Progenitor cell of endocrine pancreas (in vitro differentiated cells): ENCODE measurements at regions not wholly inside any gene's neighbourhood (a gene's known extent, or its start where the extent isn't known, plus 50 kb on each side); places are given as distances from the start of the nearest gene placed in this dataset.

Experiments
- DNase-seq: peaks from one replicate; pipeline ENCODE4 v3.0.0; 2021; ENCODE audit warnings: low spot score; ENCODE audit not compliant: unreplicated experiment
- H3K27ac Mint-ChIP-seq: 2 replicates; pipeline ENCODE4 v1.8.0; 2021; ENCODE audit warnings: mild to moderate bottlenecking, moderate library complexity, mixed read lengths
- H3K27me3 Mint-ChIP-seq: 2 replicates; pipeline ENCODE4 v1.8.0; 2021; ENCODE audit warnings: mixed read lengths
- H3K36me3 Mint-ChIP-seq: 2 replicates; pipeline ENCODE4 v1.8.0; 2022; ENCODE audit warnings: mixed read lengths; ENCODE audit not compliant: insufficient read depth
- H3K4me1 Mint-ChIP-seq: 2 replicates; pipeline ENCODE4 v1.8.0; 2021; ENCODE audit warnings: low read depth, mixed read lengths
- H3K4me3 Mint-ChIP-seq: 2 replicates; pipeline ENCODE4 v1.8.0; 2021; ENCODE audit warnings: low read depth, mild to moderate bottlenecking, moderate library complexity, mixed read lengths
- H3K9me3 Mint-ChIP-seq: 2 replicates; pipeline ENCODE4 v1.8.0; 2021; ENCODE audit warnings: low read depth, mixed read lengths
- TF ChIP-seq, protein P1 (sequence below): fragments of 200-600 bp; sonication (generic); IDR thresholded peaks from one replicate; pipeline ENCODE4 v1.5.0; 2021; ENCODE audit warnings: antibody characterized with exemption, mild to moderate bottlenecking; ENCODE audit not compliant: unreplicated experiment

DNA sequence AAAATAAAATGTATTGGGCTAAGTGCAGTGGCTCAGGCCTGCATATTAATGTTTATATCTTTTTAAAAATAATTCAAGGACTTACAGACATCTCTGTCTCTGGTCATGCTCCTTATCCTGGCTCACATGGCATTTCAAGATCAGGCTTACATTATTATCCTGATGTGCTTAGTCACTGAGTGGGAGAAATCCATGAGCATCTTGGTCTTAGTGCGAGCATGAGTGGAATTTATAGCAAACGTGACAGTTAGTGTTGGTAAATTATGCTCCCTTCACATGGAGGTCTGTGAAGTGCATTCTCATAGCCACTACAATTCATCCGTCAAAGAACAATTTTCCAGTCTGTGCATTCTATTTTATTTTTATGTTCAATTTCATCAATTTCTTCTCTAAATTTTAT is 237.8 kb upstream of the EDIL3 start:
- H3K9me3 Mint-ChIP-seq = no peaks in the 10 kb centered on the region
- no peak overlapping the region for H3K4me3 Mint-ChIP-seq
- H3K4me1 Mint-ChIP-seq = peaks cover 7% of the 10 kb centered on the region
- TF ChIP-seq, protein P1, sequence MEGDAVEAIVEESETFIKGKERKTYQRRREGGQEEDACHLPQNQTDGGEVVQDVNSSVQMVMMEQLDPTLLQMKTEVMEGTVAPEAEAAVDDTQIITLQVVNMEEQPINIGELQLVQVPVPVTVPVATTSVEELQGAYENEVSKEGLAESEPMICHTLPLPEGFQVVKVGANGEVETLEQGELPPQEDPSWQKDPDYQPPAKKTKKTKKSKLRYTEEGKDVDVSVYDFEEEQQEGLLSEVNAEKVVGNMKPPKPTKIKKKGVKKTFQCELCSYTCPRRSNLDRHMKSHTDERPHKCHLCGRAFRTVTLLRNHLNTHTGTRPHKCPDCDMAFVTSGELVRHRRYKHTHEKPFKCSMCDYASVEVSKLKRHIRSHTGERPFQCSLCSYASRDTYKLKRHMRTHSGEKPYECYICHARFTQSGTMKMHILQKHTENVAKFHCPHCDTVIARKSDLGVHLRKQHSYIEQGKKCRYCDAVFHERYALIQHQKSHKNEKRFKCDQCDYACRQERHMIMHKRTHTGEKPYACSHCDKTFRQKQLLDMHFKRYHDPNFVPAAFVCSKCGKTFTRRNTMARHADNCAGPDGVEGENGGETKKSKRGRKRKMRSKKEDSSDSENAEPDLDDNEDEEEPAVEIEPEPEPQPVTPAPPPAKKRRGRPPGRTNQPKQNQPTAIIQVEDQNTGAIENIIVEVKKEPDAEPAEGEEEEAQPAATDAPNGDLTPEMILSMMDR = no peak
- DNase-seq = no peak
- no peaks in the 10 kb centered on the region for H3K27me3 Mint-ChIP-seq
- H3K36me3 Mint-ChIP-seq = no peaks in the 10 kb centered on the region
- no peak overlapping the region for H3K27ac Mint-ChIP-seq

DNA sequence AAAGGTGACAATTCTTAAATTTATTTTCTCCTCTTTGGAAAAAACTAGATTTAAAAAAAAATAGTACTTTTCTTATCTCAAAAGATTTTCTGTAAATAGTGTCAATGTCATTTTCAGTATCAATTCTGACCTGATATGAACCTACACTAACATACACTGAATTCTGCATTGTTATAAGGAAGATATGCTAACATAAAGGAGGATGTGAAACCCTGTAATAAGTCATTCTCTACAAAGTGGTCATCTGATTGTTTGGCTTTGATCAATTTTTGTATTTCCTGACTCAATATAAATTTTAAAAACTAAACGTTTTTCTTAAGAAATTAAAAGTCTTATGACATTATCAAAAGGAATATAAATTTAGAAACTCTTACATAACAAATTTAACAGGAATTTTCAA is 233.6 kb upstream of the EDIL3 start:
- Mint-ChIP-seq H3K4me1 (peaks cover 2% of the 10 kb centered on the region), H3K27ac (no peak overlapping the region), H3K9me3 (no peaks in the 10 kb centered on the region), H3K4me3 (no peak overlapping the region), H3K27me3 (no peaks in the 10 kb centered on the region), H3K36me3 (no peaks in the 10 kb centered on the region)
- no peak for DNase-seq
- TF ChIP-seq, protein P1 = no peak

DNA sequence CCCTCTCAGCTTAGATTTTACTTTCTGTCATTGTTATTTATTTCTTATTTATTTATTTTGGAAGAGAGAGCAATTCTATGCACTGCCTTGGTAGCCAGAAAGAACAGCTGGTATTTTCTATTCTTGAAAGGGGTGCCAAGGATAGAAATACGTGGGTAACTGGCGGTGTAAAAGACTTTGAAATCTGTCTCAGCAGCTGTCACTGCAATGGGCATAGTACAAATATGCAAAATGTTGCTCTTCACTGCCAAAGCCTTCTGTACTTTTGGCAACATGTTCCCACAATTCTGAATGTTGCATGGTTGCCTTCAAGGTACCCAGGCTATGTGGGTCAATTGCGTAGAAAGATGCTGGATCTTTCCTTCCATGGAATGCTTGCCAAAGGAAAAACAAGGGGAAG is 230.2 kb upstream of the EDIL3 start:
- DNase-seq = no peak
- no peaks in the 10 kb centered on the region for H3K4me1 Mint-ChIP-seq
- no peak overlapping the region for H3K4me3 Mint-ChIP-seq
- TF ChIP-seq, protein P1 = no peak
- H3K27ac Mint-ChIP-seq = no peak overlapping the region
- no peaks in the 10 kb centered on the region for H3K27me3 Mint-ChIP-seq
- no peaks in the 10 kb centered on the region for H3K9me3 Mint-ChIP-seq
- no peaks in the 10 kb centered on the region for H3K36me3 Mint-ChIP-seq

DNA sequence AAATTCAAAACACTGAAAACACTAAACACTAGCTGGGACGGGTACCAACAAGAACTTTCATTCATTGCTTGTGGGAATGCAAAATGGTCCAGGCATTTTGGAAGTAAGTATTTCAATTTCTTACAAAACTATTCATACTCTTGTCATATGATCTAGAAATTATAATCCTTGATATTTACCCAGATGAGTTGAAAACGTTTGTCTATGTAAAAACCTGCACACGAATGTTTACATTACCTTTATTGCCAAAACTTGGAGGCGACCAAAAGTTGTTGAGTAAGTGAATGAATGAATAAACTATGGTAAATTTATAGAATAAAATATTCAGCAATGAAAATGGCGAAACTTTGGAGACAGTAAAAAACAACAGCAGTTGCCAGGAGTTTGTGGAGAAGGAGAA is 222.1 kb upstream of the EDIL3 start:
- no peak overlapping the region for H3K27ac Mint-ChIP-seq
- no peaks in the 10 kb centered on the region for H3K27me3 Mint-ChIP-seq
- no peaks in the 10 kb centered on the region for H3K9me3 Mint-ChIP-seq
- H3K4me1 Mint-ChIP-seq = no peaks in the 10 kb centered on the region
- DNase-seq = no peak
- H3K4me3 Mint-ChIP-seq = no peak overlapping the region
- TF ChIP-seq, protein P1 = no peak
- H3K36me3 Mint-ChIP-seq = no peaks in the 10 kb centered on the region

DNA sequence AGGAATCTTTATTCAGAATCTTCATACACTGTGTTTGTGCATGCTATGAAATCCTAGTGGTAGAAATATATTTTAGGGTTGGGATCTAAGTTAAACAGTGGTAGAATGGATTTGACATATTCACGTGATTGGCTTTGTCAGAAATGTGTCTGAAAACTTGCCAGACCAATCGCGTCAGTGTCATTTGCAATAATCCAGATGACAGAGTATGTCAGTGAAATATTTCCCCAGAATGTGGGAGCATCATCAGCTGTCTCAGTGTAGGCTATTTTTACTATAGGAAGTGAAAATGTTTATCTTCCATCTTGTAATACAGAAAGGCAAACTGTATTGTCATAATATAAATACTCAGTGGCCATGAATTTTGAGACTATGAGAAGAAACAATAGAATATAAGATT is 220.6 kb upstream of the EDIL3 start:
- no peaks in the 10 kb centered on the region for H3K9me3 Mint-ChIP-seq
- TF ChIP-seq, protein P1 = no peak
- H3K27ac Mint-ChIP-seq = no peak overlapping the region
- no peak overlapping the region for H3K4me3 Mint-ChIP-seq
- no peaks in the 10 kb centered on the region for H3K27me3 Mint-ChIP-seq
- H3K4me1 Mint-ChIP-seq = no peaks in the 10 kb centered on the region
- H3K36me3 Mint-ChIP-seq = no peaks in the 10 kb centered on the region
- DNase-seq = no peak
